IMR-90 (cell line): ENCODE measurements at regions not wholly inside any gene's neighbourhood (a gene's known extent, or its start where the extent isn't known, plus 50 kb on each side); places are given as distances from the start of the nearest gene placed in this dataset.

Source experiments
- CEBPB ChIP-seq: IDR thresholded peaks from 2 replicates; pipeline ENCODE4 v1.6.1; 2012; ENCODE audit warnings: low read depth, low read length, improper control_type of control experiment
- CTCF ChIP-seq: conservative IDR thresholded peaks from 2 replicates; pipeline ENCODE4 v1.5.1; 2012; ENCODE audit warnings: mild to moderate bottlenecking, low read depth, low read length, improper control_type of control experiment
- MAFK ChIP-seq: IDR thresholded peaks from 2 replicates; pipeline ENCODE4 v1.6.1; 2012; ENCODE audit warnings: low read depth, low read length, improper control_type of control experiment
- MAZ ChIP-seq: IDR thresholded peaks from 2 replicates; pipeline ENCODE4 v1.6.1; 2012; ENCODE audit warnings: low read depth, mild to moderate bottlenecking, low read length, improper control_type of control experiment, moderate library complexity, borderline replicate concordance
- MXI1 ChIP-seq: IDR thresholded peaks from 2 replicates; pipeline ENCODE4 v1.6.1; 2012; ENCODE audit warnings: low read depth, mild to moderate bottlenecking, low read length, moderate library complexity, borderline replicate concordance
- NFE2L2 ChIP-seq: fragments of 150-350 bp; IDR thresholded peaks from 2 replicates; pipeline ENCODE4 v1.6.1; 2016; ENCODE audit warnings: low read depth, mild to moderate bottlenecking, low read length
- POLR2A ChIP-seq: IDR thresholded peaks from 2 replicates; pipeline ENCODE4 v1.6.1; 2012; ENCODE audit warnings: mild to moderate bottlenecking, low read depth, low read length
- SMC3 ChIP-seq: fragments of 150-350 bp; IDR thresholded peaks from 2 replicates; pipeline ENCODE4 v1.6.1; 2016; ENCODE audit warnings: low read depth, mild to moderate bottlenecking, antibody characterized with exemption, low read length, moderate library complexity
- TF ChIP-seq, protein P1 (sequence below): fragments of 150-350 bp; IDR thresholded peaks from 2 replicates; pipeline ENCODE4 v1.6.1; 2016; ENCODE audit warnings: low read depth, mild to moderate bottlenecking, low read length, moderate library complexity, borderline replicate concordance

GRCh38 chr3:180375831-180376230 lies 226.1 kb upstream of the TTC14 start:
- TF ChIP-seq CTCF (no peak), NFE2L2 (no peak), MXI1 (no peak), MAFK (no peak), POLR2A (no peak), MAZ (no peak), SMC3 (no peak), CEBPB (no peak)
- TF ChIP-seq, protein P1, sequence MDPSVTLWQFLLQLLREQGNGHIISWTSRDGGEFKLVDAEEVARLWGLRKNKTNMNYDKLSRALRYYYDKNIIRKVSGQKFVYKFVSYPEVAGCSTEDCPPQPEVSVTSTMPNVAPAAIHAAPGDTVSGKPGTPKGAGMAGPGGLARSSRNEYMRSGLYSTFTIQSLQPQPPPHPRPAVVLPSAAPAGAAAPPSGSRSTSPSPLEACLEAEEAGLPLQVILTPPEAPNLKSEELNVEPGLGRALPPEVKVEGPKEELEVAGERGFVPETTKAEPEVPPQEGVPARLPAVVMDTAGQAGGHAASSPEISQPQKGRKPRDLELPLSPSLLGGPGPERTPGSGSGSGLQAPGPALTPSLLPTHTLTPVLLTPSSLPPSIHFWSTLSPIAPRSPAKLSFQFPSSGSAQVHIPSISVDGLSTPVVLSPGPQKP, result no peak
